ENCODE measurements at regions not wholly inside any gene's neighbourhood (a gene's known extent, or its start where the extent isn't known, plus 50 kb on each side); places are given as distances from the start of the nearest gene placed in this dataset.
A peak's percentile ranks its signal among the peaks of the same experiment; 100 is the strongest.

DNA sequence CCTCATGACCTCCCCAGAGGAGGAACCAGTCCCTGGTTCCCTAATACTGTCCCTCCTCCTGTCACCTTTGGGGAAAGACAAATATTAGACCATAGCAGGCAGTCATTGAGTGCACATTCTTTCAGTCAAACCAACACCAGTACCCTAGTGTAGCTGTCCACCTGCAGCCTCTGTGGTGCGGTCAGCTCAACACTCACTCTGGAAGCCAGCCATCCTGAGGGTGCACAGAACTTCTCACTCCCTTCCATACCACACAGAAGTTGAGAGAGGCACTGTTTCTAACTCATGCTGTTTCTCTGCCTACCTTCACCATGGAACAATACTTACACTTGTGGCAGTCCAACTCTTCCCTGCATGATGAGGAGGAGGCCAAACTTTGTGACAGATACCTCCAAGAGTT lies 175.6 kb upstream of the FOXN2 start:
- DNase-seq (ENCODE audit: low spot score) = no peak

DNA sequence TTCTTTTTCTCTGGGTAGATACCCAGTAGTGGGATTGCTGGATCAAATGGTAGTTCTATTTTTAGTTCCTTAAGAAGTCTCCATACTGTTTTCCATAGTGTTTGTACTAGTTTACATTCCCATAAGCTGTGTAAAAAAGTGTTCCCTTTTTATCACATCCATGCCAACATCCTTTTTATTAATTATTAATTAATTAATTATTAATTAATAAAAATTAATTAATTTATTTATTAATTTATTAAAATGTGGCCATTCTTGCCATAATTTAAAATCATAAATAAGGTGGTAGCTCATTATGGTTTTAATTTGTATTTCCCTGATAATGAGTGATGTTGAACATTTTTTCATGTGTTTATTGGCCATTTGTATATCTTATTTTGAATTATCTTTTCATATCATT lies 173.9 kb upstream of the FOXN2 start:
- no peak for DNase-seq (ENCODE audit: low spot score)

DNA sequence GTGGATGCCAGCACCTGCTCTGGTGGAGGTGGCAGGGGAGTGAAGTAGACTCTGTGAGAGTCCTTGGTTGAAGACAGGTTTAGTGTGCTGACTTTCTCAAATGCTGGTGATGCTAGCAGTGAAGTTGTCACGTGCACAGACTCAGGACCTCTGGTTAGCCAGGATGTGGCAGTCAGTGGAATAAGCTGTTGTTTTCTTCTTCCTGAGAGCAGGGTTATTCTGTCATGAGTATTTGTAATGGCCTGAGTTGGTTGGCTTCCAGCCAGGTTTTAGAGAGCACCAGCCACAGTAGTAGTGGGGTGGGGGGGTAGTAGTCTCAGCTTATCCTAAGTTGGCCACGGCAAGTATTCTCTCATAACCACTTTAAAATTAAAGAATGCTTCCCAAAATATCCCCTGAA lies 169.7 kb upstream of the FOXN2 start:
- peak; percentile 50 for DNase-seq (ENCODE audit: low spot score)

DNA sequence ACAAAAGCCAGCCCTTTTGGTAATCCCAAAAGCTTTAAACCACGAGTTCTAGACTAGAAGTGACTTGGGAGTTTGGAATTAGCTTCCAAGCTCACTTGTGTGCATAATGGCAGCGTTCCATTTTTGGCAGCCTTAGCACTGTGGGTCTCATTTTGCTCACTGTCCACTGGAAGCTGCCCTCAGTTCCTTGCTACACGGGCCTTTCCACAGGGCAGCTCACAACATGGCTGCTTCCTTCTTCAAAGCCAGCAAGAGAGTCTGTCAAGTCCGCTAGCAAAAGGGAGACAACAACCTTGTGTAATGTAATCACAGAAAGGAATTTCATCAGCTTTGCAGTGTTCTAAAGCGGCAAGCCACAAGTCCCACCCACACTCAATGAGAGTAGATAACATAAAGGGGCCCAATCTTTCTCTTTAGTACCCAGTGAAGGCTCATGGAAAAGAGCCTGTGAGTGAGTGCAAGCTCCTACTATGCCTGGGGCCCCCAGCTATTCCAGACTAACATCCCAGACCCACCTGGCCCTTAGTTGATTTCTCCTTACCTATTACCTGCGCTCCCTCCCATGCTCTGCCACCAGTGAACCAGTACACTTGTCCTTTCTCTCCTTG lies 168.5 kb upstream of the FOXN2 start:
- DNase-seq (ENCODE audit: low spot score) = peak; percentile 86

GRCh38 chr2:48146552-48146951 lies 167.9 kb upstream of the FOXN2 start:
- DNase-seq (ENCODE audit: low spot score) = no peak

DNA sequence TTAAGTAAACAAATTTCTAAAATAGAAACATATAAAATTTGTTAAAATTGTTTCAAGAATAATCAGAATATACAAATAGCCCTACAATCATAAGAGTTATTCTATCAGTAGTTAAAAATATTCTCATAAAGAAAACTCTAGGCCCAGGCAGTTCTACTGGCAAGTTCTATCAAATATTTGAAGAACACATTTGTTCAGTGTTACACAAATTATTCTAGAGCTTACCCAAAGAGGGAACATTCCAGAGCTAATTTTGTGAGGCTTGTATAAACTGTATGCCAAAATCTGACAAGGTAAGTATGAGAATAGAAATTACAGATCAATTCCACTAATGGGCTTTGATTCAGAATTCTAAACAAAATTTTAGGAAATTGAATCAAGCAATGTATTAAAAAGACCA lies 166.8 kb upstream of the FOXN2 start:
- DNase-seq (ENCODE audit: low spot score) = no peak

- no peak for DNase-seq (ENCODE audit: low spot score)
Measured at GRCh38 chr2:48148841-48149430, 165.5 kb upstream of the FOXN2 start.

DNA sequence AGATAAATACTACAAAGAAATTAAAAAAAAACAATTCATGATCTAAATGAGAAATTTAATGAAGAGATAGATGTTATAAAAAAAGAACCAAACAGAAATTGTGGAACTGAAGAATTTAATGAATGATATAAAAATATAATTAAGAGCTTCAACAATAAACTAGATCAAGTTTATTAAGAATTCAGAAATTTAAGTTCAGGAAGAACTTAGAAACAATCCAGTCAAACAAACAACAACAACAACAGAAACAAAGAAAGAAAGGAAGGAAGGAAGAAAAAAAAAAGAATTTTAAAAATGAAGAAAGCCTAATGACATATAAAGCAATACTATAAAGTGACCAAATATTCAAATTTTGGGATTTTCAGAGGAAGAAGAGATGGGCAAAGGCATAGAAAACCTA lies 157.3 kb upstream of the FOXN2 start:
- DNase-seq (ENCODE audit: low spot score) = no peak

GRCh38 chr2:48161628-48162027 lies 152.9 kb upstream of the FOXN2 start:
- no peak for DNase-seq (ENCODE audit: low spot score)

DNA sequence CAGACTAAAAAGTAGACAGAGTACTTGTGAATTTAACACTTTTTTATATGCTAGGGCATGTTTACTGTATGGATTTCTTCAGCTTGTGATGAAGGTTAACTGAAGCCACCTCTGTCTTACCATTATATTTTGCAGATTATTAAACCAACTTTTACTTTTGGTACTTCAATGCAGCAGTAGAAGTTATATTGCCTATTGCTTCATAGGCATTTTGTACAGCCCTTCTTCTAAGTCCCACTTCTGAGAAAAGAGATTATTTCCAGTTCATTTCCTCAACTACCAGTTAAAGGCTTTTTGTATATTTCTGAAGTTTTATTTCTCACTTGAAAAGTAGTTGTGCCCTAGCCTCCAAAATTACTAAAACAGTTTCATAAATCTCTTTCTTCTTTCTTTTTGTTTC lies 151.7 kb upstream of the FOXN2 start:
- DNase-seq (ENCODE audit: low spot score) = no peak

GRCh38 chr2:48165070-48165753 lies 149.3 kb upstream of the FOXN2 start:
- no peak for DNase-seq (ENCODE audit: low spot score)

- DNase-seq (ENCODE audit: low spot score) = no peak
Measured at GRCh38 chr2:48169141-48169592, 145.3 kb upstream of the FOXN2 start.

DNA sequence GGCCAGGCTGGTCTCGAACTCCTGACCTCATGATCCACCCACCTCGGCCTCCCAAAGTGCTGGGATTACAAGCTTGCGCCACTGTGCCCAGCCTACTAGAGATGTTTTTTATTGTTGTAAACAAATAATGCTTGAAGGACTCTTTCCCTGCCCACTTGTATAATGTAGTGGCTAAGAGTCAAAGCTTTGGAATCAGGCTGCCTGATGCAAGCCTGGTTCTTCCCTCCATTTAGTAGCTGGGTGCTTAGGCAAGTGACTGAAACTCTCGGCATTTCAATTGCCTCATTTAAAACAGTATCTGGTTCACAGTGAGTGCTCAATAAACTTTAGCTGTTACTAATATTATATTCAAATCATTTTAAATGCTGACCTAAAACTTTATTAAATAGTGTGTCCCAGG lies 144.2 kb upstream of the FOXN2 start:
- peak; percentile 26 for DNase-seq (ENCODE audit: low spot score)

DNA sequence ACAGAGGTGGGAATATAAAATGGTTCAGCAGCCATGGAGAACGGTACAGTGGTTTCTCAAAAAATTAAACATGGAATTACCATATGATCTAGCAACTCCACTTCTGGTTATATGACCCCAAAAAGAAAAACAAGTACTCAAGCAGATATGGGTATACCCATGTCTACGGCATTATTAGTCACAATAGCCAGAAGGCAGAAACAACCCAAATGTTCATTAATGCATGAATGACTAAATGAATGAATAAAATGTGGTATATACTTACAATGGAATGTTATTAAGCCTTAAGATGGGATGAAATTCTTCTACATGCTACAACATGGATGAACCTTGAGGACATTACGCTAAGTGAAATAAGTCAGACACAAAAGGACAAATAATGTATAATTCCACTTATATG lies 141.3 kb upstream of the FOXN2 start:
- DNase-seq (ENCODE audit: low spot score) = no peak

- DNase-seq (ENCODE audit: low spot score) = no peak
Measured at GRCh38 chr2:48174503-48174902, 140.0 kb upstream of the FOXN2 start.

- peak; percentile 25 for DNase-seq (ENCODE audit: low spot score)
Measured at GRCh38 chr2:48175254-48175653, 139.2 kb upstream of the FOXN2 start.

- no peak for DNase-seq (ENCODE audit: low spot score)
Measured at GRCh38 chr2:48175656-48176055, 138.8 kb upstream of the FOXN2 start.

- DNase-seq (ENCODE audit: low spot score) = no peak
Measured at GRCh38 chr2:48176876-48177275, 137.6 kb upstream of the FOXN2 start.

- DNase-seq (ENCODE audit: low spot score) = no peak
Measured at GRCh38 chr2:48178611-48179010, 135.9 kb upstream of the FOXN2 start.

DNA sequence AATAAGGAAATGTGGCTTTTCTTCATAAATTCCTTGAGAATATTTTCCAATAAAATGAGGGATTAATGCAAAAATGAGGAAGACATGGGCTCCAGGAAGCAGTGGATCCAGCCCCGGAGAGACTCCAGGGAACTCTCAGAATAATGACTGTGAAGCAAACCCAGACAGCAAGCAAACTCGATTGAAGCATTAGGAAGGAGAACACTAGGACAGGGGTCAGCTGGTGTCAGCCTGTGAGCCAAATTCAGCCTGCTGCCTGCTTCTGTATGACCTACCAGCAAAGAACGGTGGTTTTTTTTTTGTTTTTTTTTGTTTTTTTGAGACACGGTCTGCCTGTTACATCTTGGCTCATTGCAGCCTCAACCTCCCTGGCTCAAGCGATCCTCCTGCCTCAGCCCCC lies 133.9 kb upstream of the FOXN2 start:
- no peak for DNase-seq (ENCODE audit: low spot score)

GRCh38 chr2:48183276-48183675 lies 131.2 kb upstream of the FOXN2 start:
- no peak for DNase-seq (ENCODE audit: low spot score)

GRCh38 chr2:48183991-48184390 lies 130.5 kb upstream of the FOXN2 start:
- no peak for DNase-seq (ENCODE audit: low spot score)

GRCh38 chr2:48187503-48187902 lies 127.0 kb upstream of the FOXN2 start:
- DNase-seq (ENCODE audit: low spot score) = no peak

All from H4 (cell line).